HL-60 (cell line): ENCODE measurements at regions not wholly inside any gene's neighbourhood (a gene's known extent, or its start where the extent isn't known, plus 50 kb on each side); places are given as distances from the start of the nearest gene placed in this dataset.

Experiments used
- DNase-seq, 2 experiments: peaks; one replicate each; pipeline ENCODE4 v3.0.0-alpha.2; 2010 to 2020; ENCODE audit warnings: low read depth in 1 of 2, low spot score in 1 of 2
- H3K27ac ChIP-seq: fragments of 250-450 bp; sonication (Bioruptor Pico); replicated peaks from 2 replicates; pipeline ENCODE4 v1.5.1; 2020; ENCODE audit warnings: mild to moderate bottlenecking, moderate library complexity
- H3K27me3 ChIP-seq: fragments of 250-450 bp; sonication (Bioruptor Pico); 2 replicates; pipeline ENCODE4 v1.5.1; 2021; ENCODE audit warnings: mild to moderate bottlenecking, moderate library complexity; ENCODE audit not compliant: insufficient read depth, poor library complexity, severe bottlenecking
- H3K4me3 ChIP-seq: replicated peaks from 2 replicates; pipeline ENCODE4 v1.5.1; 2011; ENCODE audit warnings: mild to moderate bottlenecking, control low read depth, low read length; ENCODE audit not compliant: insufficient read depth
- GABPA ChIP-seq: IDR thresholded peaks from 2 replicates; pipeline ENCODE4 v1.6.1; 2012; ENCODE audit warnings: low read depth
- POLR2AphosphoS5 ChIP-seq: IDR thresholded peaks from 2 replicates; pipeline ENCODE4 v1.6.1; 2012; ENCODE audit warnings: low read depth
- SPI1 ChIP-seq: IDR thresholded peaks from 2 replicates; pipeline ENCODE4 v1.6.1; 2012; ENCODE audit warnings: low read depth, mild to moderate bottlenecking, borderline replicate concordance
- TF ChIP-seq, protein P1 (sequence below): IDR thresholded peaks from one replicate; pipeline ENCODE4 v1.5.1; 2011; ENCODE audit warnings: low read length, control low read depth, inconsistent platforms; ENCODE audit not compliant: insufficient read depth
- TF ChIP-seq, protein P2 (sequence below): IDR thresholded peaks from 2 replicates; pipeline ENCODE4 v1.6.1; 2012; ENCODE audit warnings: low read depth; ENCODE audit not compliant: insufficient replicate concordance

DNA sequence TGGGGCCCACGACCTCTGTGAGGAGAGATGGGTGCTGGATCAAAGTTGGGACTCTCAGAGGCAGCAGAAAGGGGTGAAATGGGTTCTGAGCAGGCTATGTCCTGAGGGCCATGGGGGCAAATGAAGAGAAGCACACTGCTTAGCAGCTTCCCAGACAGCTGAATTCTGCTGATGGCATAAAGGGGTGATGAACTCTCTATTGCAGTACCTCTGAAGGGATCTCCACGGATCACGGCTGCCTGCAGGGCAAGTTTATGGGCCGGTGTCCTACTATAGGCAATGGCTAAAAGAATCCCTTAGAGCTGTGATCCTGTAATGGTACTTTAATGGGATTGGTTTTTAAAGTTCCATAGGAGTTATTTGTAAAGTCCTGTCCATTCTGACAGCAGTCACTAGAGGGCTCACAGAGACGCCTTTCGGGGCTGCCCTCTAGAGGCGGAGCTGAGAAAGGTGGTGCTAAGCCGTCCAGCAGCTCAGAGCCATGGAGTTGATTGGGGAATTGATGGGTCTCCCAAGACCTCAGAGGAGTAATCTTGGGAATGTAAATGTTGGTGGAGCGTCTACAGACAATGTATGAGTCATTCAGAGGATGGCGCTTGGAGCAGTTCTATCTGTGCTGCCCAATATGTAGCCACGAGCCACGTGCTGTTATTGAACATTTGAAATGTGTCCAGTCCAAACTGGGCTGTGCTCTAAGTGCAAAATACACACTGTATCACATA lies 287.3 kb downstream of the COG6 start:
- Histone ChIP-seq H3K27ac (no peak overlapping the region), H3K27me3 (peaks cover 4% of the 10 kb centered on the region), H3K4me3 (no peak overlapping the region)
- peak; percentile 8 to 72 for DNase-seq
- TF ChIP-seq, protein P1, sequence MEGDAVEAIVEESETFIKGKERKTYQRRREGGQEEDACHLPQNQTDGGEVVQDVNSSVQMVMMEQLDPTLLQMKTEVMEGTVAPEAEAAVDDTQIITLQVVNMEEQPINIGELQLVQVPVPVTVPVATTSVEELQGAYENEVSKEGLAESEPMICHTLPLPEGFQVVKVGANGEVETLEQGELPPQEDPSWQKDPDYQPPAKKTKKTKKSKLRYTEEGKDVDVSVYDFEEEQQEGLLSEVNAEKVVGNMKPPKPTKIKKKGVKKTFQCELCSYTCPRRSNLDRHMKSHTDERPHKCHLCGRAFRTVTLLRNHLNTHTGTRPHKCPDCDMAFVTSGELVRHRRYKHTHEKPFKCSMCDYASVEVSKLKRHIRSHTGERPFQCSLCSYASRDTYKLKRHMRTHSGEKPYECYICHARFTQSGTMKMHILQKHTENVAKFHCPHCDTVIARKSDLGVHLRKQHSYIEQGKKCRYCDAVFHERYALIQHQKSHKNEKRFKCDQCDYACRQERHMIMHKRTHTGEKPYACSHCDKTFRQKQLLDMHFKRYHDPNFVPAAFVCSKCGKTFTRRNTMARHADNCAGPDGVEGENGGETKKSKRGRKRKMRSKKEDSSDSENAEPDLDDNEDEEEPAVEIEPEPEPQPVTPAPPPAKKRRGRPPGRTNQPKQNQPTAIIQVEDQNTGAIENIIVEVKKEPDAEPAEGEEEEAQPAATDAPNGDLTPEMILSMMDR = peak; percentile 99
- no peak for TF ChIP-seq POLR2AphosphoS5

DNA sequence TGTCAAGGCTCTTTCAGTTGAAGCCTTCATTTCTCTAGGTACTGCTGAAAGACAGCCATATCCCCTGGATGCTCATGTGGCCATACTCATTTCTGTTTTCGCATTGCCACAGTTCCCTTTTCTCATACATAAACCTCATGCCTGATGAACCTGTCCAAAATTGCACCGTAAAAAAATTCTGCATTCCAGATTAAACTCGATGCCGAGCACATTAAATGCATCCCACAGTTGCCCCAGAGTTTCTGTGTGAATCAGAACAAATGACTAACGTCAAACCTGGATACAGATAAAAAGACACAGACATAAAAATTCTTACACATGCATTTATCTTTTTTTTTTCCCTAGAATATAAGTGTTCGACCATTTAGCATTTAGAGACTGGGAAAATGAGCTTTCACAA lies 288.2 kb downstream of the COG6 start:
- DNase-seq = no peak
- Histone ChIP-seq H3K27me3 (peaks cover 4% of the 10 kb centered on the region), H3K4me3 (no peak overlapping the region), H3K27ac (no peak overlapping the region)
- no peak for TF ChIP-seq GABPA
- TF ChIP-seq, protein P2, sequence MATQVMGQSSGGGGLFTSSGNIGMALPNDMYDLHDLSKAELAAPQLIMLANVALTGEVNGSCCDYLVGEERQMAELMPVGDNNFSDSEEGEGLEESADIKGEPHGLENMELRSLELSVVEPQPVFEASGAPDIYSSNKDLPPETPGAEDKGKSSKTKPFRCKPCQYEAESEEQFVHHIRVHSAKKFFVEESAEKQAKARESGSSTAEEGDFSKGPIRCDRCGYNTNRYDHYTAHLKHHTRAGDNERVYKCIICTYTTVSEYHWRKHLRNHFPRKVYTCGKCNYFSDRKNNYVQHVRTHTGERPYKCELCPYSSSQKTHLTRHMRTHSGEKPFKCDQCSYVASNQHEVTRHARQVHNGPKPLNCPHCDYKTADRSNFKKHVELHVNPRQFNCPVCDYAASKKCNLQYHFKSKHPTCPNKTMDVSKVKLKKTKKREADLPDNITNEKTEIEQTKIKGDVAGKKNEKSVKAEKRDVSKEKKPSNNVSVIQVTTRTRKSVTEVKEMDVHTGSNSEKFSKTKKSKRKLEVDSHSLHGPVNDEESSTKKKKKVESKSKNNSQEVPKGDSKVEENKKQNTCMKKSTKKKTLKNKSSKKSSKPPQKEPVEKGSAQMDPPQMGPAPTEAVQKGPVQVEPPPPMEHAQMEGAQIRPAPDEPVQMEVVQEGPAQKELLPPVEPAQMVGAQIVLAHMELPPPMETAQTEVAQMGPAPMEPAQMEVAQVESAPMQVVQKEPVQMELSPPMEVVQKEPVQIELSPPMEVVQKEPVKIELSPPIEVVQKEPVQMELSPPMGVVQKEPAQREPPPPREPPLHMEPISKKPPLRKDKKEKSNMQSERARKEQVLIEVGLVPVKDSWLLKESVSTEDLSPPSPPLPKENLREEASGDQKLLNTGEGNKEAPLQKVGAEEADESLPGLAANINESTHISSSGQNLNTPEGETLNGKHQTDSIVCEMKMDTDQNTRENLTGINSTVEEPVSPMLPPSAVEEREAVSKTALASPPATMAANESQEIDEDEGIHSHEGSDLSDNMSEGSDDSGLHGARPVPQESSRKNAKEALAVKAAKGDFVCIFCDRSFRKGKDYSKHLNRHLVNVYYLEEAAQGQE = no peak
- TF ChIP-seq, protein P1 = no peak
- no peak for TF ChIP-seq POLR2AphosphoS5
- no peak for TF ChIP-seq SPI1

DNA sequence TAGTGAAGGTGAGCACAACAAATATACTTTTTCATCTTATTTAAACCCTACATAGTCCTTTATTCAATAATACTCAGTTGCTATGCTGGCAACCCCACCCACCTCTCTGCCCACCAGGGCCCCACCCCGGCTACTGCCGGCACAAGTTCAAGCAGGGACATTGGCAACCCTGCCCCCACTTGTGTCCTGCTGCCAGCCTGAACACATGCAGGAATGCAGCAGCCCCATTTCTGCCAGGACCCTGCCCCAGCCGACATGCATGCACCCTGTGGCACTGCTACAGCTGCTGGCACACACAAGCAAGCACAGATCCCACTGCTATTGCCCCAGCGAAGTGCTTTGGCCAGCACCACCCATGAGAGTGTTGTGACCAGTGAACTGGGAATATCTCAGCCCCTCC lies 289.8 kb downstream of the COG6 start:
- TF ChIP-seq GABPA (no peak), POLR2AphosphoS5 (no peak), SPI1 (no peak)
- TF ChIP-seq, protein P1 = no peak
- TF ChIP-seq, protein P2 = no peak
- Histone ChIP-seq H3K4me3 (no peak overlapping the region), H3K27ac (no peak overlapping the region), H3K27me3 (peaks cover 2% of the 10 kb centered on the region)
- DNase-seq = no peak

DNA sequence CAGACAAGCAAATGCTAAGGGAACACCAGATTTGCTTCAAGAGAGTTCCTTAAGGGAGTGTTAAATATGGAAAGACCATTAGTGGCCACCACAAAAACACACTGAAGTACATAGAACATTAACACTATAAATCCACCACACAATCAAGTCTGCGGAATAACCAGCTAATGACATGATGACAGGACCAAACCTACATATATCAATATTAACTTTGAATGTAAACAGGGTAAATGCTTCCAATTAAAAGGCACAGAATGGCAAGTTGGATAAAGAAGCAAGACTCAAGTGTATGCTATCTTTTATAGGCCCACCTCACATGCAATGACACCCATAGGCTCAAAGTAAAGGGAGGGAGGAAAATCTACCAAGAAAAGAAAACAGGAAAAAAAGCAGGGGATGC lies 291.3 kb downstream of the COG6 start:
- TF ChIP-seq GABPA (no peak), SPI1 (no peak), POLR2AphosphoS5 (no peak)
- TF ChIP-seq, protein P2 = no peak
- TF ChIP-seq, protein P1 = no peak
- no peak for DNase-seq
- H3K4me3 ChIP-seq = no peak overlapping the region
- H3K27ac ChIP-seq = no peak overlapping the region
- peaks cover 2% of the 10 kb centered on the region for H3K27me3 ChIP-seq
